ENCODE measurements at regions not wholly inside any gene's neighbourhood (a gene's known extent, or its start where the extent isn't known, plus 50 kb on each side); places are given as distances from the start of the nearest gene placed in this dataset.

- H3K36me3 ChIP-seq, result no peaks in the 10 kb centered on the region
- no peak overlapping the region for H3K4me3 ChIP-seq
- peaks cover 0 to 25% (median 19%) of the 10 kb centered on the region in 4 donors for H3K4me1 ChIP-seq
- H3K27me3 ChIP-seq, result no peaks in the 10 kb centered on the region
- H3K27ac ChIP-seq, result no peak overlapping the region
- no peaks in the 10 kb centered on the region for H3K9me3 ChIP-seq
- 61 to 62% methylated on average over 4 of the region's 4 CpGs for WGBS, 2 donors
- peak; percentile 84 for DNase-seq
- TF ChIP-seq, protein P1, sequence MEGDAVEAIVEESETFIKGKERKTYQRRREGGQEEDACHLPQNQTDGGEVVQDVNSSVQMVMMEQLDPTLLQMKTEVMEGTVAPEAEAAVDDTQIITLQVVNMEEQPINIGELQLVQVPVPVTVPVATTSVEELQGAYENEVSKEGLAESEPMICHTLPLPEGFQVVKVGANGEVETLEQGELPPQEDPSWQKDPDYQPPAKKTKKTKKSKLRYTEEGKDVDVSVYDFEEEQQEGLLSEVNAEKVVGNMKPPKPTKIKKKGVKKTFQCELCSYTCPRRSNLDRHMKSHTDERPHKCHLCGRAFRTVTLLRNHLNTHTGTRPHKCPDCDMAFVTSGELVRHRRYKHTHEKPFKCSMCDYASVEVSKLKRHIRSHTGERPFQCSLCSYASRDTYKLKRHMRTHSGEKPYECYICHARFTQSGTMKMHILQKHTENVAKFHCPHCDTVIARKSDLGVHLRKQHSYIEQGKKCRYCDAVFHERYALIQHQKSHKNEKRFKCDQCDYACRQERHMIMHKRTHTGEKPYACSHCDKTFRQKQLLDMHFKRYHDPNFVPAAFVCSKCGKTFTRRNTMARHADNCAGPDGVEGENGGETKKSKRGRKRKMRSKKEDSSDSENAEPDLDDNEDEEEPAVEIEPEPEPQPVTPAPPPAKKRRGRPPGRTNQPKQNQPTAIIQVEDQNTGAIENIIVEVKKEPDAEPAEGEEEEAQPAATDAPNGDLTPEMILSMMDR (IDR thresholded peaks at IDR 0.05), result peak; percentile 66 to 91 (median 86)
- no peak for TF ChIP-seq EP300 (IDR thresholded peaks at IDR 0.05)
- intact Hi-C loops (cut with DNase I), result loop anchor here (2.0 to 5.0 kb wide), 2 partner anchors 310 to 1330 kb away; partner anchors contain the start of gene ZNF462
These were observed 110.7 kb upstream of the RAD23B start for GRCh38 chr9:107172160-107172978.

GRCh38 chr9:107172979-107173347 is 110.1 kb upstream of the RAD23B start:
- Histone ChIP-seq H3K4me1 (peaks cover 0 to 27% (median 19%) of the 10 kb centered on the region in 4 donors), H3K4me3 (no peak overlapping the region), H3K36me3 (no peaks in the 10 kb centered on the region), H3K27me3 (no peaks in the 10 kb centered on the region), H3K27ac (no peak overlapping the region), H3K9me3 (no peaks in the 10 kb centered on the region)
- intact Hi-C loops (cut with DNase I), result loop anchor here (2.0 to 5.0 kb wide), 2 partner anchors 310 to 1331 kb away; partner anchors contain the start of gene ZNF462
- 63 to 74% methylated on average over 6 of the region's 6 CpGs for WGBS, 2 donors
- TF ChIP-seq POLR2A (IDR thresholded peaks at IDR 0.05) (no peak), EP300 (IDR thresholded peaks at IDR 0.05) (no peak), POLR2AphosphoS5 (IDR thresholded peaks at IDR 0.05) (no peak)
- TF ChIP-seq, protein P1 (IDR thresholded peaks at IDR 0.05), result no peak
- DNase-seq, result no peak

DNA sequence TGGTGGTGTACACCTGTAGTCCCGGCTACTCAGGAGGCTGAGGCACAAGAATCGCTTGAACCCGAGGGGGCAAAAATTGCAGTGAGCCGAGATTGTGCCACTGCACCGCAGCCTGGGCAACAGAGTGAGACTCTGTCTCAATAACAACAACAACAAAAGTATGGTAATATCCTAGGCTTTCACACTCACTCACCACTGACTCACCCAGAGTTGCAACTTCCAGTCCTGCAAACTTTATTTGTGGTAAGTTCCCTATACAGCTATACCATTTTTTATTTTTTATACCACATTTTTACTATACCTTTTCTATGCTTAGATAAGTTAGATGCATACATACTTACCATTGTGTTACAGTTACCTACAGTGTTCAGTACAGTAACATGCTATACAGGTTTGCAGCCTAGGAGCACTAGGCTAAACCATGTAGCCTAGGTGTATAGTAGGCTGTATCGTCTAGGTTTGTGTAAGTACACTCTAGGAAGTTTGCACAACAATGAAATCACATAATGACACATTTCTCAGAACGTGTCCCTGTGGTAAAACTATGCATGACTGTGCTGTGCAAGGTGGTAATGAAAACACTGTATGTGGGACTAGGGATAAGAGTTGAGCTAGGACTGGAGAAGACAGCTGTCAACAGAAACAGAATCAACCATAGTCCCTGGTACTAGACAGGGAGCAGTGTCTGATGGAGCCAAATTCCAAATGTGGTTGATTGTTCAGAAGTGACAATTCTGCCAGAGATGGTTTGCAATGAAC is 109.5 kb upstream of the RAD23B start:
- intact Hi-C loops (cut with DNase I), result loop anchor here (2.0 to 5.0 kb wide), 2 partner anchors 311 to 1331 kb away; partner anchors contain the start of gene ZNF462

DNA sequence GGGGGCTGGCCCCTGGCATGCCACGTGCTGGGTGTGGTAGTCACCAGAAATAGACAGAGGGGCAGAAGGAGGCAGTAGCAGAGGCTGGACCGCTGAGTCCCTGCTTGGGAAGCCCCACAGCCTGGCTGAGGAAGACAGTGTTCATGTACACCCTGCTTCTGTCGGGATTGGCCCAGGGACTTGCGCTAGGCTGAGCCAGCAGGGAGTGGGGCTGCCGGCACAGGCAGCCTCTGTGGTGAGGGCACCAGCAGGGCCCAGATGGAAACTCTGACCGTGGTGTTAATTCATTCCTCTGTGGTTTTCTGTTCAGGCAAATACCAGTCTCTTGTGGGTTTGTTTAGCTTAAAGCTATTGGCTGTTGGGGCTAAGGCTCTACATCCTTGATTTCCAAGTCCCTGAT is 108.6 kb upstream of the RAD23B start:
- no peak for DNase-seq
- no peaks in the 10 kb centered on the region for H3K27me3 ChIP-seq
- no peaks in the 10 kb centered on the region for H3K36me3 ChIP-seq
- WGBS, 2 donors, result 74 to 83% methylated on average over 6 of the region's 6 CpGs
- H3K4me1 ChIP-seq, result peaks cover 0 to 27% (median 19%) of the 10 kb centered on the region in 4 donors
- intact Hi-C loops (cut with DNase I), result loop anchor here (5.0 kb wide), 1 partner anchor 1332 kb away; no protein-coding TSS in a partner anchor
- TF ChIP-seq EP300 (IDR thresholded peaks at IDR 0.05) (no peak), POLR2A (IDR thresholded peaks at IDR 0.05) (no peak), POLR2AphosphoS5 (IDR thresholded peaks at IDR 0.05) (no peak)
- TF ChIP-seq, protein P1 (IDR thresholded peaks at IDR 0.05), result no peak
- H3K9me3 ChIP-seq, result no peaks in the 10 kb centered on the region
- no peak overlapping the region for H3K4me3 ChIP-seq
- no peak overlapping the region for H3K27ac ChIP-seq

More for the DNA sequence above, 109.5 kb upstream of the RAD23B start:
- Histone ChIP-seq H3K36me3 (no peaks in the 10 kb centered on the region), H3K27me3 (no peaks in the 10 kb centered on the region), H3K4me1 (peaks cover 0 to 27% (median 19%) of the 10 kb centered on the region in 4 donors), H3K4me3 (no peak overlapping the region), H3K9me3 (no peaks in the 10 kb centered on the region), H3K27ac (no peak overlapping the region)
- no peak for DNase-seq
- WGBS, 2 donors, result 71 to 81% methylated on average over 7 of the region's 7 CpGs
- TF ChIP-seq, protein P1 (IDR thresholded peaks at IDR 0.05), result no peak
- no peak for TF ChIP-seq POLR2AphosphoS5 (IDR thresholded peaks at IDR 0.05)
- no peak for TF ChIP-seq POLR2A (IDR thresholded peaks at IDR 0.05)
- no peak for TF ChIP-seq EP300 (IDR thresholded peaks at IDR 0.05)

Measured in sigmoid colon (tissue), 6 donors.